Fibroblast of lung (primary cell): ENCODE measurements at regions not wholly inside any gene's neighbourhood (a gene's known extent, or its start where the extent isn't known, plus 50 kb on each side); places are given as distances from the start of the nearest gene placed in this dataset.

ENCODE experiments used
- DNase-seq, 2 donors: peaks; one replicate each; pipeline versions ENCODE4 v3.0.0 to v3.0.0-alpha.2; 2010; ENCODE audit warnings: low read depth in 2 of 2
- H2AFZ ChIP-seq: 2 replicates; pipeline ENCODE4 v1.5.1; 2012; ENCODE audit warnings: low read length, control low read depth, inconsistent platforms
- H3K27ac ChIP-seq: 2 replicates; pipeline ENCODE4 v1.5.1; 2011; ENCODE audit warnings: low read length, control low read depth; ENCODE audit not compliant: insufficient read depth
- H3K27me3 ChIP-seq: 2 replicates; pipeline ENCODE4 v1.5.1; 2011; ENCODE audit warnings: mild to moderate bottlenecking, low read length; ENCODE audit not compliant: control insufficient read depth, insufficient read depth
- H3K36me3 ChIP-seq: 2 replicates; pipeline ENCODE4 v1.5.1; 2011; ENCODE audit warnings: low read length; ENCODE audit not compliant: control insufficient read depth, insufficient read depth
- H3K4me1 ChIP-seq: 2 replicates; pipeline ENCODE4 v1.5.1; 2011; ENCODE audit warnings: low read length; ENCODE audit not compliant: control insufficient read depth, insufficient read depth; ENCODE audit errors: extremely low read depth
- H3K4me2 ChIP-seq: 2 replicates; pipeline ENCODE4 v1.5.1; 2011; ENCODE audit warnings: low read length, control low read depth; ENCODE audit not compliant: insufficient read depth; ENCODE audit errors: extremely low read depth
- H3K4me3 ChIP-seq, 4 experiments: fragments of 200-600 bp in 1 of 4; sonication (generic) in 1 of 4; replicated peaks in 1 of 4; 2 replicates each; pipeline ENCODE4 v1.5.1; 2011 to 2016; ENCODE audit warnings: low read length in 4 of 4, low read depth in 3 of 4, mild to moderate bottlenecking in 3 of 4, control low read depth in 2 of 4, inconsistent platforms in 1 of 4, mixed read lengths in 1 of 4; ENCODE audit not compliant: insufficient read depth in 1 of 4; ENCODE audit errors: control extremely low read depth in 1 of 4
- H3K79me2 ChIP-seq: 2 replicates; pipeline ENCODE4 v1.5.1; 2012; ENCODE audit warnings: mild to moderate bottlenecking, low read length, inconsistent platforms; ENCODE audit not compliant: control insufficient read depth, insufficient read depth
- H3K9ac ChIP-seq: 2 replicates; pipeline ENCODE4 v1.5.1; 2011; ENCODE audit warnings: mild to moderate bottlenecking, low read length, control low read depth; ENCODE audit not compliant: insufficient read depth
- H3K9me3 ChIP-seq: 2 replicates; pipeline ENCODE4 v1.5.1; 2012; ENCODE audit warnings: low read depth, low read length; ENCODE audit not compliant: control insufficient read depth, insufficient read depth
- H4K20me1 ChIP-seq: 2 replicates; pipeline ENCODE4 v1.5.1; 2011; ENCODE audit warnings: low read length; ENCODE audit not compliant: control insufficient read depth, insufficient read depth; ENCODE audit errors: extremely low read depth
- EZH2 ChIP-seq: IDR thresholded peaks from 2 replicates; pipeline ENCODE4 v1.5.1; 2012; ENCODE audit warnings: low read length, control low read depth, mild to moderate bottlenecking; ENCODE audit errors: missing control alignments
- TF ChIP-seq, protein P1 (sequence below), 2 donors: IDR thresholded peaks in 1 of 2; conservative IDR thresholded peaks in 1 of 2; 1 replicate in 1 of 2; 2 replicates in 1 of 2; pipeline ENCODE4 v1.5.1; 2011 to 2012; ENCODE audit warnings: low read length in 2 of 2, control low read depth in 1 of 2, inconsistent platforms in 1 of 2, low read depth in 1 of 2, mild to moderate bottlenecking in 1 of 2

- H3K27ac ChIP-seq = no peak overlapping the region
- no peaks in the 10 kb centered on the region for H3K36me3 ChIP-seq
- H3K9ac ChIP-seq = no peak overlapping the region
- no peak overlapping the region for H3K4me3 ChIP-seq
- no peaks in the 10 kb centered on the region for H3K79me2 ChIP-seq
- DNase-seq = no peak
- no peaks in the 10 kb centered on the region for H3K27me3 ChIP-seq
- H4K20me1 ChIP-seq = no peaks in the 10 kb centered on the region
- H2AFZ ChIP-seq = no peak overlapping the region
- H3K9me3 ChIP-seq = no peaks in the 10 kb centered on the region
- TF ChIP-seq EZH2 = no peak
- TF ChIP-seq, protein P1, sequence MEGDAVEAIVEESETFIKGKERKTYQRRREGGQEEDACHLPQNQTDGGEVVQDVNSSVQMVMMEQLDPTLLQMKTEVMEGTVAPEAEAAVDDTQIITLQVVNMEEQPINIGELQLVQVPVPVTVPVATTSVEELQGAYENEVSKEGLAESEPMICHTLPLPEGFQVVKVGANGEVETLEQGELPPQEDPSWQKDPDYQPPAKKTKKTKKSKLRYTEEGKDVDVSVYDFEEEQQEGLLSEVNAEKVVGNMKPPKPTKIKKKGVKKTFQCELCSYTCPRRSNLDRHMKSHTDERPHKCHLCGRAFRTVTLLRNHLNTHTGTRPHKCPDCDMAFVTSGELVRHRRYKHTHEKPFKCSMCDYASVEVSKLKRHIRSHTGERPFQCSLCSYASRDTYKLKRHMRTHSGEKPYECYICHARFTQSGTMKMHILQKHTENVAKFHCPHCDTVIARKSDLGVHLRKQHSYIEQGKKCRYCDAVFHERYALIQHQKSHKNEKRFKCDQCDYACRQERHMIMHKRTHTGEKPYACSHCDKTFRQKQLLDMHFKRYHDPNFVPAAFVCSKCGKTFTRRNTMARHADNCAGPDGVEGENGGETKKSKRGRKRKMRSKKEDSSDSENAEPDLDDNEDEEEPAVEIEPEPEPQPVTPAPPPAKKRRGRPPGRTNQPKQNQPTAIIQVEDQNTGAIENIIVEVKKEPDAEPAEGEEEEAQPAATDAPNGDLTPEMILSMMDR (conservative IDR thresholded peaks at IDR 0.05 in 1 of 2, IDR thresholded peaks at IDR 0.05 in 1 of 2; ENCODE audit: low read depth in 1 of 2, low read length in 2 of 2) = no peak
- no peak overlapping the region for H3K4me2 ChIP-seq
- no peaks in the 10 kb centered on the region for H3K4me1 ChIP-seq
Observed at GRCh38 chr14:99100497-99101270, 171.3 kb downstream of the BCL11B start.

- TF ChIP-seq, protein P1 (conservative IDR thresholded peaks at IDR 0.05 in 1 of 2, IDR thresholded peaks at IDR 0.05 in 1 of 2; ENCODE audit: low read depth in 1 of 2, low read length in 2 of 2) = no peak
- TF ChIP-seq EZH2 = no peak
- Histone ChIP-seq H4K20me1 (no peaks in the 10 kb centered on the region), H3K4me1 (no peaks in the 10 kb centered on the region), H3K79me2 (no peaks in the 10 kb centered on the region), H3K4me3 (no peak overlapping the region), H2AFZ (no peak overlapping the region), H3K4me2 (no peak overlapping the region), H3K27ac (no peak overlapping the region), H3K9ac (no peak overlapping the region), H3K36me3 (no peaks in the 10 kb centered on the region), H3K27me3 (no peaks in the 10 kb centered on the region), H3K9me3 (no peaks in the 10 kb centered on the region)
- no peak for DNase-seq
Observed at GRCh38 chr14:99101855-99102461, 170.0 kb downstream of the BCL11B start.

GRCh38 chr14:99116741-99117295 is 155.2 kb downstream of the BCL11B start:
- Histone ChIP-seq H4K20me1 (no peaks in the 10 kb centered on the region), H3K79me2 (no peaks in the 10 kb centered on the region), H2AFZ (no peak overlapping the region), H3K36me3 (no peaks in the 10 kb centered on the region), H3K27me3 (no peaks in the 10 kb centered on the region), H3K4me1 (no peaks in the 10 kb centered on the region), H3K4me3 (no peak overlapping the region), H3K9me3 (no peaks in the 10 kb centered on the region), H3K4me2 (no peak overlapping the region), H3K27ac (no peak overlapping the region), H3K9ac (no peak overlapping the region)
- DNase-seq = no peak
- TF ChIP-seq EZH2 = no peak
- TF ChIP-seq, protein P1 (conservative IDR thresholded peaks at IDR 0.05 in 1 of 2, IDR thresholded peaks at IDR 0.05 in 1 of 2; ENCODE audit: low read depth in 1 of 2, low read length in 2 of 2) = no peak
